HepG2 (cell line): ENCODE measurements at regions not wholly inside any gene's neighbourhood (a gene's known extent, or its start where the extent isn't known, plus 50 kb on each side); places are given as distances from the start of the nearest gene placed in this dataset.

Experiments used
- ATAC-seq: fragments of 200-7000 bp; cut with Tn5 transposase; 3 replicates; pipeline ENCODE4 v1.9.1; 2020; ENCODE audit warnings: mild to moderate bottlenecking, moderate library complexity
- BruUV-seq: library from RNA; stranded (reverse); fragments of 400-500 nt; replicated peaks from 2 replicates; lab custom pipeline; 2021; lab: Mats Ljungman, UMichigan
- CTCF ChIA-PET: fragments of 300-600 bp; formaldehyde crosslinking; extraction: SDS; loops from one replicate; lab custom pipeline; 2021; ENCODE audit warnings: low total read pairs, inconsistent platforms, low intra/inter-chr PET ratio; lab: Yijun Ruan, JAX
- POLR2A ChIA-PET: fragments of 350-600 bp; sonication (Branson Sonifier 250); formaldehyde crosslinking; loops from one replicate; lab custom pipeline; 2020; ENCODE audit warnings: antibody characterized with exemption, inconsistent platforms; lab: Yijun Ruan, JAX
- DNase-seq: peaks from one replicate; pipeline ENCODE4 v3.0.0-alpha.2; 2015; ENCODE audit warnings: low spot score
- FAIRE-seq: peaks from 3 replicates; lab custom pipeline; 2011; peaks lifted over from hg19 to GRCh38; lab: Jason Lieb, UNC
- H2AFZ ChIP-seq: one replicate; pipeline ENCODE4 v1.6.1; 2011; ENCODE audit warnings: low read length, inconsistent platforms
- H3K27ac ChIP-seq: fragments of 300-600 bp; 3 replicates; pipeline ENCODE4 v1.8.0; 2011; ENCODE audit warnings: mixed run types, mild to moderate bottlenecking, mixed read lengths, low read length, inconsistent platforms; ENCODE audit not compliant: insufficient read depth; ENCODE audit errors: extremely low read length
- H3K27me3 ChIP-seq, 2 experiments: fragments of 200-600 bp in 1 of 2; 2 replicates in 1 of 2; 3 replicates in 1 of 2; pipeline versions ENCODE4 v1.6.0 to v1.8.0; 2011; ENCODE audit warnings: low read length in 2 of 2, mild to moderate bottlenecking in 2 of 2, moderate library complexity in 2 of 2, inconsistent platforms in 1 of 2; ENCODE audit not compliant: insufficient read depth in 2 of 2, control insufficient read depth in 1 of 2
- H3K36me3 ChIP-seq, 2 experiments: fragments of 200-600 bp in 1 of 2; replicated peaks in 1 of 2; 2 replicates in 1 of 2; 3 replicates in 1 of 2; pipeline versions ENCODE4 v1.5.1 to v1.8.0; 2011; ENCODE audit warnings: low read length in 2 of 2, inconsistent platforms in 1 of 2; ENCODE audit not compliant: insufficient read depth in 2 of 2, control insufficient read depth in 1 of 2
- H3K4me1 ChIP-seq: 2 replicates; pipeline ENCODE4 v1.5.1; 2012; ENCODE audit warnings: low read length, inconsistent platforms; ENCODE audit not compliant: insufficient read depth
- H3K4me2 ChIP-seq: 2 replicates; pipeline ENCODE4 v1.6.0; 2011; ENCODE audit warnings: low read depth, low read length, inconsistent platforms
- H3K4me3 ChIP-seq, 3 experiments: fragments of 200-600 bp in 1 of 3; sonication (generic), shearing (Covaris generic) in 1 of 3; replicated peaks in 1 of 3; 2 replicates each; pipeline ENCODE4 v1.5.1; 2011 to 2016; ENCODE audit warnings: low read length in 3 of 3, inconsistent platforms in 2 of 3, low read depth in 2 of 3, mild to moderate bottlenecking in 2 of 3, control low read depth in 1 of 3, mixed read lengths in 1 of 3; ENCODE audit not compliant: insufficient read depth in 1 of 3
- H3K79me2 ChIP-seq: one replicate; pipeline ENCODE4 v1.6.1; 2011; ENCODE audit warnings: low read length, inconsistent platforms; ENCODE audit not compliant: insufficient read depth
- H3K9ac ChIP-seq: 2 replicates; pipeline ENCODE4 v1.6.0; 2011; ENCODE audit warnings: mild to moderate bottlenecking, low read depth, low read length, inconsistent platforms; ENCODE audit not compliant: insufficient read depth
- H3K9me3 ChIP-seq: 2 replicates; pipeline ENCODE4 v1.5.1; 2012; ENCODE audit warnings: mild to moderate bottlenecking, low read length
- H4K20me1 ChIP-seq: 2 replicates; pipeline ENCODE4 v1.6.0; 2011; ENCODE audit warnings: inconsistent platforms, mild to moderate bottlenecking, low read length, moderate library complexity; ENCODE audit not compliant: insufficient read depth
- CENPX ChIP-seq: sonication (generic); formaldehyde crosslinking; IDR thresholded peaks from 2 replicates; pipeline ENCODE4 v1.9.0; 2021; ENCODE audit warnings: mild to moderate bottlenecking, missing genetic modification reagents, moderate library complexity
- ETV6 ChIP-seq: sonication (generic); formaldehyde crosslinking; conservative IDR thresholded peaks from 2 replicates; pipeline ENCODE4 v1.4.0; 2020; ENCODE audit warnings: missing genetic modification reagents
- GFI1 ChIP-seq: sonication (generic); formaldehyde crosslinking; IDR thresholded peaks from 2 replicates; pipeline ENCODE4 v1.5.0; 2020; ENCODE audit warnings: missing genetic modification reagents, mild to moderate bottlenecking, borderline replicate concordance
- MXI1 ChIP-seq: IDR thresholded peaks from 3 replicates; pipeline ENCODE4 v1.6.1; 2012; ENCODE audit warnings: low read depth, low read length, inconsistent platforms, borderline replicate concordance
- NAIF1 ChIP-seq: sonication (generic); formaldehyde crosslinking; IDR thresholded peaks from 2 replicates; pipeline ENCODE4 v1.5.0; 2020; ENCODE audit warnings: mild to moderate bottlenecking, missing genetic modification reagents, borderline replicate concordance
- PLRG1 ChIP-seq: fragments of 450-650 bp; conservative IDR thresholded peaks from 2 replicates; pipeline ENCODE4 v1.6.1; 2016
- POLR2AphosphoS5 ChIP-seq: IDR thresholded peaks from 2 replicates; pipeline ENCODE4 v1.6.1; 2012; ENCODE audit warnings: low read depth, low read length
- RXRB ChIP-seq: IDR thresholded peaks from 2 replicates; pipeline ENCODE4 v1.6.1; 2016; ENCODE audit warnings: borderline replicate concordance, missing genetic modification reagents, missing compliant biosample characterization
- SOX5 ChIP-seq: IDR thresholded peaks from 2 replicates; pipeline ENCODE4 v1.6.1; 2016; ENCODE audit warnings: borderline replicate concordance
- THYN1 ChIP-seq: sonication (generic); formaldehyde crosslinking; IDR thresholded peaks from 2 replicates; pipeline ENCODE4 v1.8.1; 2023; ENCODE audit warnings: low read depth, mild to moderate bottlenecking, moderate library complexity, missing genetic modification reagents, borderline replicate concordance
- ZFP82 ChIP-seq: sonication (generic); formaldehyde crosslinking; IDR thresholded peaks from 2 replicates; pipeline ENCODE4 v1.5.1; 2020; ENCODE audit warnings: mild to moderate bottlenecking, missing genetic modification reagents, borderline replicate concordance
- ZNF10 ChIP-seq: sonication (generic); formaldehyde crosslinking; IDR thresholded peaks from 2 replicates; pipeline ENCODE4 v1.4.0; 2020; ENCODE audit warnings: mild to moderate bottlenecking, low read depth, missing genetic modification reagents, borderline replicate concordance
- ZNF276 ChIP-seq: sonication (generic); formaldehyde crosslinking; IDR thresholded peaks from 2 replicates; pipeline ENCODE4 v1.4.0; 2020; ENCODE audit warnings: mild to moderate bottlenecking, low read depth, missing genetic modification reagents
- ZNF383 ChIP-seq: sonication (generic); formaldehyde crosslinking; IDR thresholded peaks from 2 replicates; pipeline ENCODE4 v1.4.0; 2020; ENCODE audit warnings: missing genetic modification reagents, mild to moderate bottlenecking, borderline replicate concordance
- ZNF547 ChIP-seq: sonication (generic); formaldehyde crosslinking; IDR thresholded peaks from 2 replicates; pipeline ENCODE4 v1.5.1; 2020; ENCODE audit warnings: mild to moderate bottlenecking, missing genetic modification reagents
- ZNF644 ChIP-seq: IDR thresholded peaks from 2 replicates; pipeline ENCODE4 v1.6.1; 2016; ENCODE audit warnings: low read depth
- ZNF670 ChIP-seq: sonication (generic); formaldehyde crosslinking; IDR thresholded peaks from 2 replicates; pipeline ENCODE4 v1.8.0; 2022; ENCODE audit warnings: mild to moderate bottlenecking, missing genetic modification reagents, borderline replicate concordance
- ZNF674 ChIP-seq: sonication (generic); formaldehyde crosslinking; IDR thresholded peaks from 2 replicates; pipeline ENCODE4 v1.5.0; 2020; ENCODE audit warnings: low read depth, mild to moderate bottlenecking, missing genetic modification reagents
- ZNF788 ChIP-seq: sonication (generic); formaldehyde crosslinking; IDR thresholded peaks from 2 replicates; pipeline ENCODE4 v1.5.0; 2020; ENCODE audit warnings: mild to moderate bottlenecking, missing genetic modification reagents, borderline replicate concordance
- WGBS: methylation state at CpG from one replicate; pipeline ENCODE4 v1.1.6; 2017; ENCODE audit warnings: low lambda C conversion rate; 5-methylcytosine and 5-hydroxymethylcytosine counted together
- in situ Hi-C: cut with HindIII; loops from 2 replicates; pipeline ENCODE4 v1.10.0; 2017; ENCODE audit warnings: low pct_unique_long_range_greater_than_20kb; ENCODE audit not compliant: extremely low pct_ligation_motif_present
- intact Hi-C: fragments of 100-400 bp; cut with micrococcal nuclease; formaldehyde crosslinking; loops from one replicate; pipeline ENCODE4 v1.10.0; 2022; ENCODE audit not compliant: unreplicated experiment

GRCh38 chr16:63096857-63097256 is 1060.6 kb upstream of the CDH8 start:
- TF ChIP-seq GFI1 (no peak), THYN1 (no peak), ETV6 (no peak), ZNF276 (CRISPR knock-in tag) (no peak), POLR2AphosphoS5 (no peak)
- Histone ChIP-seq H3K27ac (no peak overlapping the region), H3K9me3 (peaks cover 69% of the 10 kb centered on the region), H3K4me2 (no peak overlapping the region), H3K36me3 (no peaks in the 10 kb centered on the region), H4K20me1 (no peaks in the 10 kb centered on the region), H2AFZ (no peak overlapping the region), H3K79me2 (no peaks in the 10 kb centered on the region), H3K9ac (no peak overlapping the region), H3K4me1 (no peaks in the 10 kb centered on the region), H3K27me3 (no peaks in the 10 kb centered on the region), H3K4me3 (no peak overlapping the region)
- no TSS peak for BruUV-seq
- in situ Hi-C loops: no loop called here
- FAIRE-seq (no peak), ATAC-seq (no peak), DNase-seq (no peak)
- intact Hi-C loops: no loop called here
- WGBS: 61% methylated on average over 5 of the region's 5 CpGs
- POLR2A ChIA-PET: no interaction called here
- CTCF ChIA-PET: no interaction called here

GRCh38 chr16:63092736-63093135 is 1056.5 kb upstream of the CDH8 start:
- Histone ChIP-seq H3K27me3 (no peaks in the 10 kb centered on the region), H3K79me2 (no peaks in the 10 kb centered on the region), H2AFZ (no peak overlapping the region), H3K4me2 (no peak overlapping the region), H3K4me1 (no peaks in the 10 kb centered on the region), H3K9me3 (peaks cover 91% of the 10 kb centered on the region), H3K4me3 (no peak overlapping the region), H3K27ac (no peak overlapping the region), H4K20me1 (no peaks in the 10 kb centered on the region), H3K36me3 (no peaks in the 10 kb centered on the region), H3K9ac (no peak overlapping the region)
- in situ Hi-C loops: no loop called here
- intact Hi-C loops: no loop called here
- BruUV-seq: no TSS peak
- TF ChIP-seq ZNF383 (CRISPR knock-in tag): no peak
- no peak for TF ChIP-seq CENPX
- TF ChIP-seq RXRB (CRISPR knock-in tag): no peak
- TF ChIP-seq SOX5: no peak
- TF ChIP-seq ZNF547 (CRISPR knock-in tag): no peak
- no peak for TF ChIP-seq ZNF644 (CRISPR knock-in tag)
- no peak for TF ChIP-seq ZNF788
- TF ChIP-seq ZNF674: no peak
- no peak for TF ChIP-seq PLRG1
- TF ChIP-seq NAIF1: no peak
- TF ChIP-seq ZNF670 (CRISPR knock-in tag): no peak
- TF ChIP-seq MXI1: no peak
- TF ChIP-seq ZNF10 (CRISPR knock-in tag): no peak
- no peak for TF ChIP-seq ZFP82 (CRISPR knock-in tag)
- FAIRE-seq (no peak), ATAC-seq (no peak), DNase-seq (no peak)
- POLR2A ChIA-PET: no interaction called here
- CTCF ChIA-PET: no interaction called here
